ENCODE measurements at regions not wholly inside any gene's neighbourhood (a gene's known extent, or its start where the extent isn't known, plus 50 kb on each side); places are given as distances from the start of the nearest gene placed in this dataset.

DNA sequence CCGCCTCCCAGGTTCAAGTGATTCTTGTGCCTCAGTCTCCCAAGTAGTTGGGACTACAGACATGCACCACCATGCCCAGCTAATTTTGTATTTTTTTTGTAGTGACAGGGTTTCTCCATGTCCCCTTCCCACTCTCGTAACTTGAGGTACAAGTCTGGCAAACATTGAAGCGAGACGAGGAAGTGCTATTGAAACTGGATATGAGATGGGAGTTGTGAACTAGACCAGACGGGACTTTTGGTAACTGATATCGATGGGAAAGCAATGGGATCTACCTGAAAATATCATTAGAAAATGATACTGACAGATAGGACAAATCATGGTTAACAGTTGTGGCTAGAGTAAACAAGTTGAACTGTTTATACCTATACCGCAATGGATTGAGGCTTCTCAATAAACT is 95.2 kb upstream of the TRABD2B start:
- no peak overlapping the region for H3K27ac Mint-ChIP-seq
- intact Hi-C loops (cut with micrococcal nuclease): loop anchor here in 1 of 2 donors (5.0 kb wide), 1 partner anchor 145 kb away; no protein-coding TSS in a partner anchor
- Histone ChIP-seq H3K9me3 (replicated peaks in 1 of 2; ENCODE audit: control insufficient read depth in 1 of 2, insufficient read depth in 1 of 2, low read length in 2 of 2) (no peaks in the 10 kb centered on the region), H3K27me3 (ENCODE audit: control insufficient read depth in 2 of 2, insufficient read depth in 2 of 2, low read length in 2 of 2) (peaks cover 2 to 21% of the 10 kb centered on the region in 2 donors), H3K27ac (ENCODE audit: low read depth in 1 of 2, low read length in 2 of 2) (no peak overlapping the region), H2AFZ (ENCODE audit: insufficient read depth, low read depth, low read length, poor library complexity, severe bottlenecking) (no peak overlapping the region), H4K20me1 (ENCODE audit: insufficient read depth, low read length) (no peaks in the 10 kb centered on the region), H3K4me1 (ENCODE audit: control insufficient read depth in 1 of 2, insufficient read depth in 2 of 2, low read length in 2 of 2) (no peaks in the 10 kb centered on the region), H3K4me2 (replicated peaks; ENCODE audit: extremely low read depth, low read length, poor library complexity, severe bottlenecking) (no peak overlapping the region), H3K36me3 (replicated peaks in 1 of 2; ENCODE audit: control insufficient read depth in 1 of 2, insufficient read depth in 2 of 2, low read length in 2 of 2) (no peaks in the 10 kb centered on the region), H3K79me2 (ENCODE audit: insufficient read depth, low read length) (no peaks in the 10 kb centered on the region), H3K4me3 (replicated peaks in 1 of 3; ENCODE audit: low read depth in 2 of 3, low read length in 3 of 3) (no peak overlapping the region), H3K9ac (ENCODE audit: insufficient read depth, low read length, poor library complexity, severe bottlenecking) (no peak overlapping the region)
- H3K27me3 Mint-ChIP-seq (ENCODE audit: low read depth in 3 of 3): peaks cover 14 to 50% (median 24%) of the 10 kb centered on the region in 3 donors
- no peaks in the 10 kb centered on the region for H3K36me3 Mint-ChIP-seq
- H3K4me1 Mint-ChIP-seq: peaks cover 6% of the 10 kb centered on the region
- H3K4me3 Mint-ChIP-seq: no peak overlapping the region
- WGBS (ENCODE audit: insufficient coverage): no CpG with 5 or more reads among the region's 7 CpGs
- no peak for DNase-seq
- H3K9me3 Mint-ChIP-seq: peaks cover 0 to 7% (median 2%) of the 10 kb centered on the region in 7 donors
- TF ChIP-seq CTCF (IDR thresholded peaks at IDR 0.05): no peak

DNA sequence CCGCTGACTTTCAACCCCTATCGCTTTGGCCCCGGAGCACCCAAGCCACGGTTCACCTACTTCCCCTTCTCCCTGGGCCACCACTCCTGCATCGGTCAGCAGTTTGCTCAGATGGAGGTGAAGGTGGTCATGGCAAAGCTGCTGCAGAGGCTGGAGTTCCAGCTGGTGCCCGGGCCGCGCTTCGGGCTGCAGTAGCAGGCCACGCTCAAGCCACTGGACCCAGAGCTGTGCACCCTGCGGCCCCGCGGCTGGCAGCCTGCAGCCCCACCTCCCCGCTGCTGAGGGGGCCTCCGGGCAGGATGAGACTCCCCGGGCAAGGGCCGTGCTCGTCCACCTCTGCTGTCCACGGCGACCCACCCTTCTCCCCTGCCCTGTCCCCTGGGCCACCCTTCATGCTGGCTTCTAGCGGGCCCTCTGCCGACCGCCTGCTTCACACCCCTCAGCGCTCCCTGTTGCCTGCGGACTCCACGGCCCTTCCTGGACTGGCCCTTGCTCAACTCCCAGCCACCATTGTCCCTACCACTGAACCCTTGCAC is 92.2 kb upstream of the TRABD2B start:
- intact Hi-C loops (cut with micrococcal nuclease): no loop called here
- WGBS (ENCODE audit: insufficient coverage): 94% methylated on average over 21 of the region's 26 CpGs
- H3K27me3 Mint-ChIP-seq (ENCODE audit: low read depth in 3 of 3): peaks cover 8 to 52% (median 21%) of the 10 kb centered on the region in 3 donors

More for the DNA sequence above, 92.2 kb upstream of the TRABD2B start:
- Histone ChIP-seq H3K27me3 (ENCODE audit: control insufficient read depth in 2 of 2, insufficient read depth in 2 of 2, low read length in 2 of 2) (peaks cover 6 to 21% of the 10 kb centered on the region in 2 donors), H3K36me3 (replicated peaks in 1 of 2; ENCODE audit: control insufficient read depth in 1 of 2, insufficient read depth in 2 of 2, low read length in 2 of 2) (no peaks in the 10 kb centered on the region), H3K4me3 (replicated peaks in 1 of 3; ENCODE audit: low read depth in 2 of 3, low read length in 3 of 3) (no peak overlapping the region), H2AFZ (ENCODE audit: insufficient read depth, low read depth, low read length, poor library complexity, severe bottlenecking) (no peak overlapping the region), H3K79me2 (ENCODE audit: insufficient read depth, low read length) (no peaks in the 10 kb centered on the region), H3K4me1 (ENCODE audit: control insufficient read depth in 1 of 2, insufficient read depth in 2 of 2, low read length in 2 of 2) (no peaks in the 10 kb centered on the region), H3K27ac (ENCODE audit: low read depth in 1 of 2, low read length in 2 of 2) (no peak overlapping the region), H4K20me1 (ENCODE audit: insufficient read depth, low read length) (no peaks in the 10 kb centered on the region), H3K9ac (ENCODE audit: insufficient read depth, low read length, poor library complexity, severe bottlenecking) (no peak overlapping the region), H3K4me2 (replicated peaks; ENCODE audit: extremely low read depth, low read length, poor library complexity, severe bottlenecking) (no peak overlapping the region), H3K9me3 (replicated peaks in 1 of 2; ENCODE audit: control insufficient read depth in 1 of 2, insufficient read depth in 1 of 2, low read length in 2 of 2) (no peaks in the 10 kb centered on the region)
- DNase-seq: no peak
- TF ChIP-seq CTCF (IDR thresholded peaks at IDR 0.05): no peak
- Mint-ChIP-seq H3K4me3 (peak overlapping the region in 1 of 2 donors; percentile 26), H3K4me1 (peaks cover 6% of the 10 kb centered on the region), H3K9me3 (peaks cover 0 to 5% (median 0%) of the 10 kb centered on the region in 7 donors), H3K36me3 (no peaks in the 10 kb centered on the region), H3K27ac (no peak overlapping the region)

Measured in CD14-positive monocyte (primary cell).